GM19023 (cell line): ENCODE measurements at regions not wholly inside any gene's neighbourhood (a gene's known extent, or its start where the extent isn't known, plus 50 kb on each side); places are given as distances from the start of the nearest gene placed in this dataset.
"Not testable (repeated sequence)": the region's sequence is repeated elsewhere in the genome, so short reads cannot be mapped to it uniquely, and the experiment has no call there.

Source experiments
- ATAC-seq: cut with Tn5 transposase; IDR thresholded peaks from one replicate; pipeline ENCODE4 v1.9.1; 2021; ENCODE audit warnings: mild to moderate bottlenecking, moderate library complexity; ENCODE audit not compliant: unreplicated experiment

DNA sequence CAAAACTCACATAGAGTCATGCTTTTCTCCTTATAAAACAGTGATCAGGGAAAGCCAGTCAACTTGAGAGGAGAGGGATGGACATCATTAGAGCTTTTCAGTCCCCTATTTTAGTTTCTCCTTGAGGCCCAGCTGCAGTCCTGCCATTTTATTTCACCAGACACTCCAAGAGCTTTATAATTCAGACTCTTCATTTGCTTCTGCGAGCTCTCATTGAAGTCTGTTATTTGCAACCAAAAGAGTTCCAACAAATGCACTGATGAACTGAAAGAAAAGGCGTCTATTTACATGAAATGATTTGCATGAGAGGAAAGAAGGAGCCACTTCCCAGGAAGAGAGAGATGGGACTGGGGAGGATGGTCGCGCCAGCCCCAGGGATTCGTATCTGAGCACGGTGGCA, 86.8 kb downstream of the NDUFA12 start:
- no peak for ATAC-seq

DNA sequence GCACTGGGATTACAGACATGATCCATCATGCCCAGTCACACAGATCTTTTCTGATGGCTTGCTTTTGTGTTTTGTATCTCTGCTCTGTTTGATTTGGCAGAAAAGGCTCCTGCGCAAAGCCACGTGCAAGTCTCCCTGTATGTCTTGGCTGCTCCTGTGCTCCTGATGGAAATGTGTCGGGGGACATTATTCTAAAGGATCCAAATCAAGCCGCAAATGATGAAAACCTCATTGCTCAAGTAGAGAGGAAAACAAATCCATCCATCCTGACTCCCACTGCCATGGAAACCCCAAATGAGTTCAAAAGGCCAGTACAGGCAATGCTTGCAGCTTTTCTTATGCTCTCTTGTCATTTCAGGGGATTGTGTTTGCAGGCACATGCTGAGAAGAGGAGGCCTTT, 93.8 kb downstream of the NDUFA12 start:
- no peak for ATAC-seq

DNA sequence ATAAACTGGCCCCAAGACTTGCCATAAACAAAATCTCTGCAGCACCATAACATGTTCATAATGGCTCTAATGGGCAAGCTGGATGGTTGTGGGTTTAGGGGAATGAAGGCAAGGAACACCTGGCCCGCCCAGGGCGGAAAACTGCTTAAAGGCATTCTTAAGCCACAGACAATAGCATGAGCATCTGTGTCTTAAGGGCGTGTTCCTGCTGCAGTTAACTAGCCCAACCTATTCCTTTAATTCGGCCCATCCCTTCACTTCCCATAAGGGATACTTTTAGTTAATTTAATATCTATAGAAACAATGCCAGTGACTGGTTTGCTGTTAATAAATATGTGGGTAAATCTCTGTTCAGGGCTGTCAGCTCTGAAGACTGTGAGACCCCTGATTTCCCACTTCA, 97.7 kb downstream of the NDUFA12 start:
- not testable (repeated sequence) for ATAC-seq

DNA sequence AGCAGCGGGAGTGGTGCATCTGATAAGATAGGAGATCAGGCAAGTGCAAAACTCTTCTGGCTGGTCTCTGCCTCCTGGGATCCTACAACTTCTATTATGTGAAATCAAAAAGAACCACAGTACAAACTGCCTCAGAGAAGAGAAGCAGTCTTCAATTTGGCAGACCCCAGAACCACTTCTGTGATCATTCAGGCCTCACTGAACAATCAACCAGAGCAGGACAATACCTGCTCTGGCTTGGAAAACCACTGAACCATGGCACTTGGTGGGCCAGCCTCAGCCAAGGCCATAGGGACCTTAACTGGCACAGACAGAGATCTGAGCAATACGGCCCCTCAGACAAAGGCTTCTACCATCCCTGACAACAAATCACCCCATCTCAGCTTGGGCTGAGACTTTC, 103.0 kb downstream of the NDUFA12 start:
- no peak for ATAC-seq

DNA sequence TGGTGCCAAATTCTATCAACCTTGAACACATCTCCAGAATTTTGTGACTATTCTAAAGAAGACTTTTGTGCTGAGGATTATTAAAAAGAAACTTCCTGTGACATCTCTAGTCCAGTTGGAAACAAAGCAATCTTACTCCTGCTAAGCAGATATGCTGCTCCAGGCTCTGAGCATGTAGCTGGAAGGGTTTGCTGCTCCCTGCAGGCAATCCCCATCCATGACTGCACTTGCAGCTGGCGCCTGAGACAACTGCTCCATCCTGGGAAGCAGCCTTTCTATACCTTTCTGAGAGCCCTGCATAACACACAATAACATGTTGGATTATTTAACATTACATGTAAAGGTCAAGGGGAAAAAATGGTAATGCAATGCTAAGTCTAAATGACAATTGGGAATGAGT, 105.1 kb downstream of the NDUFA12 start:
- no peak for ATAC-seq

DNA sequence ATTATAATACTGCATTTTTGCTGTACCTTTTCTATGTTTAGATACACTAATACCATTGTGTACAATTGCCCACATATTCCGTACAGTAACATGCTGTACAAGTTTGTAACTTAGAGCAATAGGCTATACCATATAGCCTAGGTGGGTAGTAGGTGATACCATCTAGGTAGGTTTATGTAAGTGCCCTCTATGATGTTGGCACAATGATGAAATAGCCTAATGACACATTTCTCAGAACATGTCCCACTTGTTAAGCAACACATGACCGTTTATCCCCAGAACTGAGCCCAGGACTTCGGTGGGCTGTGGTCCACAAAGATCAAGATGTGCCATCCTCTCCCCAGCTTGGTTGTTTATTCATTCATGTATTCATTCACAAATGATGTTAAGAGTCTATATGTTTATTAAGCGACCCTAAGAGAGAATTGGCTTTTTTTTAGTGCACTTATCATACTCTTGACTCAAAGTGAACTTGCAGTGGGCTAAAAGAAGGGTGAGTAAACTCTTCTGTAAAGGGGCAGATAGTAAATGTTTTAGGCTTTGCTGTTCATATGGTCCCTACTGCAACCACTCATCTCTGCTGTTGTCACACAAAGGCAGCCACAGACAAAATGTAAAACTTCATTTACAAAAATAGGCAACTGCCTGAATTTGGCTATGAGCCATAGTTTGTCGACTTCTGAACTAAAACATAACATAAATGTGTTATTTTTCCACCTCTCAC, 110.8 kb downstream of the NDUFA12 start:
- ATAC-seq: no peak

DNA sequence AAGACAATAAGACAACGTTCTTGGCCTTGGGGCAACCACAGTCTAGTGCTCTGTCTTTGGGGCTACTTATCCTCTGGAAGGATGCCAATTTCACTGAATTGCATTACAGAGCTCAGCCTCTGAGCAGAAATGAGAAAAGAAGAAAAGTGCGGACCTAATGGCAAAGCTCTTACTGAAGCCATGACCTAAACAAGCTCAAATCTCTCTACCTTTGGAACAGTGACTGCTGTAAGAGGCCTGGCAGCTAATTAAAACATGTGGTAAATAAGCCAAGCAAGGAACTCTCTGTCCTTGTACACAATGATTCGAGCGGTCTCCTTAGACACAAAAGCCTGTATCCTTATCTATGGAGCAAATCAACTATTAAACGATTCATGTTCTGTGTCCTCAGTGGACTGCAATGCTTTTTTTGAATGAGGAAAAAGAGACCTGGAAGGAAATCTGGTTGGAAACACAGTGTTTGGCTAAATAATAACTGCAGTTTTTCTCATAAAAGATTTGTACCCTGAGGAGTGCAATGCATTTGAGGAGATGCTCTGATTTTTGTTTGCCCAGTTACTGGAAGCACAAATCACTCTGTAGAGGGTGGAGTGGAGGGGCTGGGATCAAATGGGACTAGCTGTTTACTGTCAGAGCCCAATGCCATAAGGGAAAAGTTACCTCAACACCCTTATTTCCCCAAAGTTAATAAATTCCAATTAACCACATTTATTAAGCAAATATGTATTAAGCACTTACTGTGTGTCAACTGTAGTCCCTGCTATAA, 113.9 kb downstream of the NDUFA12 start:
- no peak for ATAC-seq

DNA sequence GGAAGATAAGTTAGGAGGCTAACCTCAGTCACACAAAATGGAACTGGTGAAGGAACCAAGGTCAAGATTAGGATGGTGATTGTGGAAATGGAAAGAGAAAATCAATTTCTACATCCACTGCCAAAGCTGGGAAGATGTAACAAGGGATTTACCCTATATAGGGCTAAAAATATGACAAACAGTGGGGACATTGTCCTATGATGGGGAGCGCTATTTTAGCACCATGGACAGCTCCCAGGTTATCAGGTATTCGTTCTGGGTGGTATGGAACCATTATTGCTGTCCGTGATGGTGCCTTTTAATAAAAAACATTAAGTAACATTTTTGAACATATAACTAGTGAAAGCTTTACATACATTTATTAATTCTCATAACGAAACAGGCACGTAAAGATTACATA, 124.0 kb downstream of the NDUFA12 start:
- no peak for ATAC-seq

DNA sequence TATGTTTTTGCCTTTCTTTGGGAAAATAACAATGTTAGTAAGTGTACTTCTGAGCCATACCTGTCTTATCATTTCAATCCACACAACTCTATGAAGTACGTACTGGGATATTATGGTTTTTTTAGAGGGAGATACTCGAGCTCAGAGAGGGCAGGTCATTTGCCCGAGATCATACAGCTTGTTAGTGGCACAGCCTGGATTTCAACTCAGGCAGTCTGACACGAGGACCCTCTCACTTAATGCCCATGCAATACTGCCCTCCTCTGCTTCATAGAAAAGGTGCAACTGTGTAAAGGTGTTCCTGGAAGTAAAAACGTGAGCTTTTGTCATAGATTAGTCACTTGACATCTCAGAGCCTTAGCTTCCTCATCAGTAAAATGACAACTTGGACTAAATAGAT, 128.0 kb downstream of the NDUFA12 start:
- ATAC-seq: peak; percentile 26

DNA sequence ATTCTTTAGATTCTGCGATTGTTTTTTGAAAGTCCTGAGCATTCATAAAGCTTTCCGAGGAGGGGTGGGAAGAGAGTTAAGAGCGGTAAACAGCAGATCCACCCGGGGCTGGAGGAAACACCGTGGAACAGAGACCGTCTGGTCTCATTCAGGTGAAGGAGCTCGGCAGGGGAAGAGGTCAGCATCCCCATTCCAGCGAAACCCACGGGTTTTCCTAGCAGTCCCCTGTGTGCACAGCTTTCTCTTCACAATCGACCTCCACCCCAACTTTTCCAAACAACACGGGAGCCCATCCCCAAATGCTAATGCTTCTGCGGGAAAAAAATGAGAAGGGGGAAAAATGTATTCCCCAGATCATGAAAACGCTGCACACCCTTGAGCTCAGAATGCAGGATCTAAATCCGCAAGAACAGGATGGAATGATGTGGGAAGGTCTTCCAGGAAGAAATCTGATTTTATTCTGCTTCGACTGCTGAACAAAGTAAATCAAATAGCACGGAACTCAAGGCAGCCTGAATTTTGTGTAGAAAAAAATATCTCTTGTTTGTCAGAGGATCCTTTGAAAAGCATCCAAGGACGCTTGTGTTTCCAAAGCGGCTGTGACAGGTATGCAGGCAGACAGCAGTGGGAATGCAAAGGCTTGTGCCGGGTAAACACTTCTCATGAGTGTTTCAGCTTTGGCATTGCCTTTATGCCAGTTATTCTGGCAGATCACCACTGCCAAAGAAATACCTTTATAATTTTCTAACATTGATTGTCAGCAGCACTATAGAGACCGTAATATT, 128.8 kb downstream of the NDUFA12 start:
- no peak for ATAC-seq

DNA sequence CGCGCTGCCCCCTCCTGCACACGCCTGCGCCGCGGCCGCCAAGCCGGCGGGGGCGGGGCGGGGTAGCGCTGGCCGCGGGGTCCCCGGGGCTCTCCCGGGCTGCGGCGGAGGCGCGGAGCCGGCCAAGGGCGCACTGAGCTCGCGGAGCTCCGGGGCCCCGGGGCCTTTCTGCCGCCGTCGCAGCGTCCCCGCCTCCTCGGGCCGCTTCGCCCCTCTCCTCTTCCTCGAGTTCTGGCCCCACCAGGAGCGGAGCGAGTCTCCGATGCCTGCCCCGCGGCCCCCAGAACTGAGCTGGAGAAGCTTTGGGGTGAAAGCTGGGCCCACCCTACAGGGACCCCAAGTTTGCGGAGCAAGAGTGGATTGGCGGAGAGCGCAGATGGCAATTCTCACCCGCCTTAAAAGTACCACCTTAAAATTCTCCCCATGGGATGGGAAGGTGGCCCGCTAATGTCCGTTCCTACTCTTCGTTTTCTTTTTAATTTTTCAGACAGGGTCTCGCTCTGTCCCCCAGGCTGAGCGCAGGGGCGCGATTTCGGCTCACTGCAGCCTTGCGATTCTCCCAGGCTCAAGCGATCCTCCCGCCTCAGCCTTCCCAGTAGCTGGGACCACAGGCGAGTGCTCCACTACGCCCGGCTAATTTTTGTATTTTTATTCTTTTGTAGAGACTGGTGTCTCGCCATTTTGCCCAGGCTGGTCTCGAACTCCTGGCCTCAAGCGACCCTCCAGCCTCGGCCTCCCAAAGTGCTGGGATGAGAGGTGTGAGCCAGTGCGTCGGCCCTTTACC, 129.6 kb downstream of the NDUFA12 start:
- peak; percentile 2 for ATAC-seq

DNA sequence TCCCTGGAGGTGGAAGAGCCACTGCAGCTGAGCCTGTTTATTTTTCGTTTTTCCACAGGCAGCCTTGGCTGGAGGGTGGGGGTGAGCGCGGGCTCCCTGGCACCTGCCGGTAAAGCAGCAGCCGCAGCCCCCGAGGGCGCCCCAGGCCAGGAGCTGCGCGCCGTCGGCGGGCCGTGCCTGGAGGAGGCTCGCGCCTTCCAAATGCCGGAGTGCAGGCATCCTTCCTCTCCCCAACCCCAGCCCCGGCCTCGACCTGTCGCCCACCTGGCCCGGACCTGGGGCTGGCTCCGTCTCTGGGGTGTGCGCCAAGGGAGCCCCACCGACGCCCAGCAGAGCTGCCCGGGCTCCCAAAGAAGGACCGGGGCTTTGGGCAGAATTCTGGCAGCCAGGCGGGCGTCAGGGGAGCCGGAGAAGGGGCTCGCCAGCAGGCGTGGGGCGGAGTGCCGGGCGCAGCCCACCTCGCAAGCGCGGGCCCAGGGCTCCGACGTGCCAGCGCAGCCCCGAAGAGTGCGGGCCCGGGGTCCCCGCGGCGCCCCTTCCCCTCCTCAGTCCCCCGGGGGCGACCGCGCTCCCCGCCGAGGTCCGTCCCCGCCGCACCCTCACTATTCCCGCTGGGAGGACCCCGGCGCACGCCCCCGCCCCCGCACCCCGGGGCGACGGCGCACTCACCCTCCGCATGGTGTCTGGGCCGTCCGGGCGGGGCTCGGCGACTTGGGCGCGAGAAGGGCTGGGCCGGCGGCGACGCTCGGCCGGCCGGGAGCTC, 130.3 kb downstream of the NDUFA12 start:
- peak; percentile 85 for ATAC-seq

DNA sequence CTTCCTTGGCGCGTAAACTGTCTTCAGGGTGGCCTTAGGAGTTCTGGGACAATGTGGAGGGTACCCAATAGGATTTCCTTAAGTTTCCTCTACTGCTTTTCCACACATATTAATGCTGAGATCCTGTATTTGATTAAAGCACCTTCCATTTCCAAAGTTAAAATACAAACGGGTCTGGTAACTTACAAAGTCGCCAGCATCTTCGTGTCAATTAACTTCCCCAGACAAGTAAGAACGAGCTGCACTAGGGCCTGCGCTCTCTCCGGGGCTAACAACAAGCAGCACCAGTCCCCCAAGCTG, 130.9 kb downstream of the NDUFA12 start:
- ATAC-seq: no peak

DNA sequence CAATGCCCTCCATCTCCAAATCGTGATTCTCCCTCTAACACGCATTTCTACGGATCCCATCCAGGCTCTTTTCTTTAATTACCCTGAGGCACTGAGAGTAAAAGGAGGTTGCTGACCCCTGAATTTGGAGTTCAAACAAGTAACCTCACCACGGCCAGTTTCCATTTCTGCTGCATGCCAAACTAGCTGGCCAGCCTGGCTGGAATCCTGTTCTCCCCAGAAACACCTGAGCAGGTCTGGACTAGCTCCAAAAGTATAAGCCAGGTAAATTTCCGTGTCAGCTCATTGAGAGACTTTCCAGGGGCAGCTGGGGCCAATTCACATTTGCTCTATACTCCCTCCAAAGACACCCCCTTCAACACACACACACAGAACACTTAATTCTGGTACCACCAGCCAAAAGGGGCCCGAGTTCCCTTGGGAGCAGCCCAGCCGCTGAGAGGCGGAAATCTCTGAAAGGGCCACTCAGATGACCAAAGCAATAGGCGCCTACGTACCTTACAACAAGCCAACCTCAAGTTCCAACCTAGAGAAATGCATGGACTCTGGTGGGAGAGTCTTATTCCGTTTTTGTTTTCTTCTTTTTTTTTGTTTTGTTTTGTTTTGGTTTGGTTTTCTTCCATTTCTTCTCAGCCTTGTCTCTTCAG, 131.4 kb downstream of the NDUFA12 start:
- no peak for ATAC-seq

DNA sequence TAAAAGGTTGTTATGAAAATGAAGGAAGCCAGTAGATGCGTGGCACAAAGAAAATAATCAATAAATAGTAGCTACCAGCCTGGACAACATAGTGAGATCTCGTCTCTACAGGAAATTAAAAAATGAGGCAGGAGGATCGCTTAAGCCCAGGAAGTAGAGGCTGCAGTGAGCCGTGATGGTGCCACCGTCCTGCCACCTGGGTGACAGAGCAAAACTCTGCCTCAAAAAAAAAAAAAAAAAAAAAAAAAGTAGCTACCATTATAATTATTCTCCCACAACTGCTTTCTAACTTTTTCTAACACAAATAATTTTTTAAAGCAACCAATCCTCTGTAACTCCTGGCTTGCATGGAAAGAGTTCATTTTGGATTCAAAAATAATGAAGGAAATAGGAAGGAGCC, 133.0 kb downstream of the NDUFA12 start:
- ATAC-seq: no peak

DNA sequence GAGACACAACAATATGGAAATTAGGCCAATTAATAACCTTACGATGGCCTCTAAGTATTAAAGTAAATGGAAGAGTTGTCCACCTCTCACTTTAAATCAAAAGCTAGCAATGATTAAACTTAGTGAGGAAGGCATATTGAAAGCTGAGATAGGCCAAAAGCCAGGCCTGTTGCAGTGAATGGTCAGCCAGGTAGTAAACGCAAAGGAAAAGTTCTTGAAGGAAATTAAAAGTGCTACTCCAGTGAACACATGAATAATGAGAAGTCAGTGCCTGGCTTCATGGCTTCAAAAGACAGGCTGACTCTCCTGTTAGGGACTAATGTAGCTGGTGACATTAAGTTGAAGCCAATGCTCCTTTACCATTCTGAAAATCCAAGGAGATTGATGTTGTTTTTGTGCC, 135.3 kb downstream of the NDUFA12 start:
- no peak for ATAC-seq

DNA sequence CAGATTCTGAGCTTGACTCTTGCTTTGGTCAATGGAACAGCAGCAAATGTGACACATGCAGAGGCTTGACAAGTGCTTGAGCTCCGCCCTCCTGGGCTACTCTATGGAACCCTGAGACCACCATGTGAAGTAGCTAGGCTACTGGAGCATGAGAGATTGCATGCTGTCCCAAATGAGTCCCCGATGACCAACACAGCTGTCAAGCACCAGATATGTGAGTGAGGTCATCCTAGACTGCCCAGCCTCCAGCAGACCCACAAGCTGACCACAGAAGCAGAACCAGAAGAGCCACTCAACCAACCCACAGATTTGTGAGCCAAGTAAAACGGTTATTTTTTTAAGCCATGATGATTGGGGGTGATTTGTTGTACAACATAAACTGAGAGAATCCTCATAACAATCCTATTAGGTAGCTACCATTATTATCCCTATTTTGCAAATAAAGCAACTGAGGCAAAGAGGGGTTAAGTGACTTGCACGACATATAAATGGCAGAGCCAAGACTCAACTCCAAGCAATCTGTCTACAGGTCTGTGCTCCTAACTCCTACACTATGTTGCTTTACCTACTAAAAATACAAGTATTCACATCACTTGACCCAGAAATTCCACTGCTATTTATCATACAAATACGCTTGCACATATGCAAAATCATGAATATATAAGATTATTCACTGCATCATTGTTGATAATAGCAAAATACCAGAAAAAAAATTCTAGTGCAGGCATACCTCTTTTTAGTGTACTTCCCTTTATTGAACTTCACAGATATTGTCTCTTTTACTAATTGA, 136.2 kb downstream of the NDUFA12 start:
- ATAC-seq: peak; percentile 70

DNA sequence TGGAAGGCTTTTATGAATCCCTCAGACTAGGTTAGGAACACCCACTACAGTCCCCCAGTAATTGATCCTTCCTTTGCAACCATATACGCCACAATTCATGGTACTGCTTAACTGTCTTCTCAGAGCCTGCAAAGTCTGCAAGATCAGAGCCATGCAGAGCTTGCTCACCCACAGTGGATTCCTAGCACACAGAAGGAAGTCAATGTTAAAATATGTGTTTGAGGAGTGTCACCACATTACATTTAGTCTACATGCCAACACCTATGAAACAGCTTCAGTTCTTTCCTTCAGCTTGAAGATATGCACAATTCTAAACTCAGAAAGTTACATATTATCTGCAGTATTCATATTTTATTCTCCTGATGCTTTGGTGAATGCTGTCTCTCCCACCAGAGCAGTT, 138.5 kb downstream of the NDUFA12 start:
- ATAC-seq: no peak
